Activated T-cell treated with anti-CD3 and anti-CD28 coated beads, Interleukin-2, amount 50 U/mL, for 24 hours (primary cell): ENCODE measurements at regions not wholly inside any gene's neighbourhood (a gene's known extent, or its start where the extent isn't known, plus 50 kb on each side); places are given as distances from the start of the nearest gene placed in this dataset.
"Not testable (repeated sequence)": the region's sequence is repeated elsewhere in the genome, so short reads cannot be mapped to it uniquely, and the experiment has no call there.

ENCODE experiments used
- DNase-seq: peaks from one replicate; pipeline ENCODE4 v3.0.0-alpha.2; 2020
- H3K27ac Mint-ChIP-seq: 2 replicates; pipeline ENCODE4 v1.8.0; 2020; ENCODE audit warnings: mild to moderate bottlenecking, mixed read lengths
- H3K27me3 Mint-ChIP-seq: 2 replicates; pipeline ENCODE4 v1.8.0; 2020; ENCODE audit warnings: mixed read lengths
- H3K36me3 Mint-ChIP-seq: 2 replicates; pipeline ENCODE4 v1.8.0; 2020; ENCODE audit warnings: low read depth, mixed read lengths
- H3K4me1 Mint-ChIP-seq: 2 replicates; pipeline ENCODE4 v1.8.0; 2020; ENCODE audit warnings: low read depth, mixed read lengths
- H3K4me3 Mint-ChIP-seq: 2 replicates; pipeline ENCODE4 v1.8.0; 2020; ENCODE audit warnings: mild to moderate bottlenecking, moderate library complexity, mixed read lengths
- H3K9me3 Mint-ChIP-seq: 2 replicates; pipeline ENCODE4 v1.8.0; 2020; ENCODE audit warnings: mixed read lengths

DNA sequence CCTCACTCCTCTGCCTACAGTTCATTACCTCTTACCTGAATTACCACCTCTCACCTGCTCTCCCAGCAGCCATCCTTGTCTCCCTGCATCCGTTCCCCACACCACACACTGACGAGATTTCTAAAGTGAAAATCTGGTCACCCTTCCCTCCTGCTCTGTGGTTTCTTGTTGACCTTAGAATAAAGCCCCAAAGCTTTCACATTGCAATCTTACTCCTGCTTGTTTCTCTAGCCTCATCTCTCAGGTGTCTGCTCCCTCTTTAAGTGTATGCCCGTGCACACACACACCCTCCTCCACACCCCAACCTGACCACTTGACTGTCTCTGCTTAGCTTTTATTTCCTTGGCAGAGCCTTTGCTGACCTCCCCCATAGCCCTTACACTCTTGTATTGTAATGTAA is 122.0 kb upstream of the SKOR2 start:
- H3K4me1 Mint-ChIP-seq = no peaks in the 10 kb centered on the region
- H3K27ac Mint-ChIP-seq = no peak overlapping the region
- no peak for DNase-seq
- H3K9me3 Mint-ChIP-seq = no peaks in the 10 kb centered on the region
- no peak overlapping the region for H3K4me3 Mint-ChIP-seq
- H3K27me3 Mint-ChIP-seq = peaks cover 9% of the 10 kb centered on the region
- no peaks in the 10 kb centered on the region for H3K36me3 Mint-ChIP-seq

DNA sequence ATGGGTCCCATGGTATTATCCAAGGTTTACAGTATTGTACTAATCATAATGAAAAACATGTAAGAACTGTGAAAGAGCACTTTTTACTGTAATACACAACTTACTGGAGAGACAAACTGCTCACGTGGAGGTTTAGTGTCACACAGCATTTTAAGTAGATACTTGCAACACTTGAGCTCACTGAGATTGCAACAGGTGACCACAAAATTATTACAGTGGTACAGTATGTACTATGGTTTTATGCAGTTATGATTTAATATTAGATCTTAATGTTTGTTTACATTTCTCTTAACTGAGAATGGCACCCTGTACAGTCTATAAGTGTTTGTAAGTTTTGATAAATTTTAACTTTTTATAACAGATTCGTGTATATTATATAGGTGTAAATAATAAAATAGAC is 118.6 kb upstream of the SKOR2 start:
- Mint-ChIP-seq H3K9me3 (peaks cover 9% of the 10 kb centered on the region), H3K4me3 (no peak overlapping the region), H3K27ac (no peak overlapping the region), H3K4me1 (no peaks in the 10 kb centered on the region), H3K36me3 (no peaks in the 10 kb centered on the region), H3K27me3 (peaks cover 11% of the 10 kb centered on the region)
- DNase-seq = no peak

DNA sequence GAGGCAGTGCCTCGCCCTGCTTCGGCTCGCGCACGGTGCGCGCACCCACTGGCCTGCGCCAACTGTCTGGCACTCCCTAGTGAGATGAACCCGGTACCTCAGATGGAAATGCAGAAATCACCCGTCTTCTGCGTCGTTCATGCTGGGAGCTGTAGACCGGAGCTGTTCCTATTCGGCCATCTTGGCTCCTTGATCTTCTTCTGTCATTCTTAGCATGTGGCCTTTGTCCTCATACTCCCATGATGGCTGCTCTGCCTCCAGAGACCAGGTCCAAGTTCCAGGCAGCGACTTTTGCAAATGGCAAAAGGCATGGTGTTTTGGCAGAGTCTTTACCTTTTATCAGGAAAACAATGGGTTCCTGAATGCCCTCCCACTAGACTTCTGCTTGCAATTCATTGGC is 102.6 kb upstream of the SKOR2 start:
- not testable (repeated sequence) for H3K4me1 Mint-ChIP-seq, H3K27ac Mint-ChIP-seq

DNA sequence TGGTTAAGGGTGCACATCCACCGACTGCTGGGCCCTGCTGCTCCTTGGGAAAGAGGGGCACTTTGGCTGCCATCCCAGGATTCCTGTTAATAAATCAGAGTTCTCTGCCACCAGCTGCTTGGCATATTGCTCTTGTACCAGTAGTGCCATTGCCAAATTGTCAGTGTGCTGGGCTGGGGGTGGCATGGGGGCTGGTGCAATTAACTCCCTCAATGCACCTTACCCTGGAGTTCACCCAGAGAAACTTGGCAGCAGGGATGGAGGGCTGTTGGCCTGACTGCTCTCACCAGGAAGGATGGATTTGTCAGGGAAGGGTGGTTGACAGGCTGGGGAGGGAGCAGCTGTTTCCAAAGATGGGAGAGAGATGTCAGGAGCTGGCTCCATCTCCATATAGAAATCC is 94.6 kb upstream of the SKOR2 start:
- H3K27me3 Mint-ChIP-seq = peaks cover 2% of the 10 kb centered on the region
- H3K27ac Mint-ChIP-seq = no peak overlapping the region
- H3K9me3 Mint-ChIP-seq = no peaks in the 10 kb centered on the region
- H3K4me1 Mint-ChIP-seq = no peaks in the 10 kb centered on the region
- H3K4me3 Mint-ChIP-seq = no peak overlapping the region
- no peak for DNase-seq
- H3K36me3 Mint-ChIP-seq = no peaks in the 10 kb centered on the region

More for the DNA sequence above, 102.6 kb upstream of the SKOR2 start:
- H3K27me3 Mint-ChIP-seq, DNase-seq, H3K36me3 Mint-ChIP-seq, H3K9me3 Mint-ChIP-seq, H3K4me3 Mint-ChIP-seq: not testable (repeated sequence)

DNA sequence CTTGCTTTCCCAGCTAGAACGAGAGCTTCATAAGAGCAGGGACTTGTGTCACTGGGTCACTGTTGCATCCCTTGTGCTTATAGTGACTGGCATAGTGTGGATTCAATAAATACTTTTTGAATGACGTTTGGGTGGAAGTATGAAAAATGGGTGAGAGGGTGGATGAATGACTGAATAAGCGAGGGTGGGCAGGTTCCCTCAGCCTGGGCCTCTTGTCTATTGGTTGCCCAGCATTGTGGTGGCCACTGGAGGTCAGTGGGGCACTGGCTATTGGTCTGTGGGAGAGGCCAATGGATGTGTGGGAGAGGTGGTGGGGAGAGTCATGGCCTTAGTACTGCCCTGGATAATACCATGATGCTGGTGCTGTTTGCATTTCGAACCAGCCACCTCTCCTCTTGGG is 93.8 kb upstream of the SKOR2 start:
- H3K27me3 Mint-ChIP-seq = peaks cover 2% of the 10 kb centered on the region
- H3K9me3 Mint-ChIP-seq = no peaks in the 10 kb centered on the region
- no peak overlapping the region for H3K27ac Mint-ChIP-seq
- H3K4me1 Mint-ChIP-seq = no peaks in the 10 kb centered on the region
- H3K36me3 Mint-ChIP-seq = no peaks in the 10 kb centered on the region
- H3K4me3 Mint-ChIP-seq = no peak overlapping the region
- no peak for DNase-seq

DNA sequence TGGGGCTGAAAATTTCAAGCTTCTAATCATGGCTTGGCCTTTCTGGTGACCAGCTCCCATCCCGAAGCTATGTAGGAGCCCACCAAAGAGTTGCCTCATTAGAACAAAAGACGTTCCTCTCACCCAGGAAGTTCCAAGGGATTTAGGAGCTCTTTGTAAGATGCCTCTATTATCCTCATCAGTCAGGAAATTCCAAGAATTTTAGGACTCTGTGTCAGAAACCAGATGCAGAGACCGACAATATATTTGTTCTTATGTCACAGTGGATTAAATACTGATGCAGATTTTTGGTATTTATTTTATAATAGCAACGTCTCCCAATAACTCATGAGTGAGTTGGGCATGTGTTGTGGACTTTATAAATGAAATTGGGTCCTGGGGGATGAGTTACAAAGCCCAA is 91.8 kb upstream of the SKOR2 start:
- Mint-ChIP-seq H3K27me3 (peaks cover 2% of the 10 kb centered on the region), H3K4me1 (no peaks in the 10 kb centered on the region), H3K9me3 (no peaks in the 10 kb centered on the region), H3K36me3 (no peaks in the 10 kb centered on the region), H3K27ac (no peak overlapping the region), H3K4me3 (no peak overlapping the region)
- no peak for DNase-seq

DNA sequence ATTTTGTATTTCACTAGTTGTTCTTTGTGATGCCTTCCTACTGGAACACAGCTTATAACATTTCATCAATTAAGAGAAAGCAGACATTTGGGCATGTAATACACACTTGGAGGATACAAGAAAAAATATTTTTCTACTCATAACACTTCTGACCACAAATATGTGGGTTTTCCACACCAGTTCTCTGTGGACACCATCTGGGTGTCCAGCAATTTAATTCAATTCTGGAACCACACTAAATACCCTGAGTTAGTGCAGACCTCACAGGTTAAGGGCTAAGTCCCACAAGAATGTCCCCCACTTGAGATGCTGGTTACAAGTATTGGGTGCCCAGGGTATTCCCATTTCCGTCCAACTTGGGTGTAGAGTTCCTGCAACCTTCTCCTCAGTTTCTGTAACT is 91.1 kb upstream of the SKOR2 start:
- H3K36me3 Mint-ChIP-seq = no peaks in the 10 kb centered on the region
- DNase-seq = no peak

DNA sequence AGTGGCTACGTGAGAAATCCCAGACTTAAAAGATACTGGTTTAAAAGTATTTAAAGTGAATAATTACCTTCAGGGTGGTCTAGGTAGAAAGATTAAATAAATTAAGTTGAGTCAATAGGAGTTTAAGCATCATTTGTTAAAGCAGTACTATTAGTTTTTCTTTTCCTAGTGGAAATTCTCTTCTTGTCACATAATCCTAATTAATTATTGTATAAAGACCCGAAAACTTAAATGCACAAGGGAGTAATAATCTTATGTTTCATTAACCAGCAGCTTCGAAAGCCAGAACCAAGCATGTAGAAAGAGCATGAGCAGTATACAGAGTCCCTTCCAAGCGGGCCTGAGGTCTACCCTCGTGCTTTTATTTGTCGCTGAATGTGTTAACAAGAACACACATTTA is 90.2 kb upstream of the SKOR2 start:
- Mint-ChIP-seq H3K27me3 (peaks cover 2% of the 10 kb centered on the region), H3K9me3 (no peaks in the 10 kb centered on the region), H3K4me1 (no peaks in the 10 kb centered on the region), H3K27ac (no peak overlapping the region), H3K36me3 (no peaks in the 10 kb centered on the region), H3K4me3 (no peak overlapping the region)
- no peak for DNase-seq

More for the DNA sequence above, 91.1 kb upstream of the SKOR2 start:
- Mint-ChIP-seq H3K9me3 (no peaks in the 10 kb centered on the region), H3K27ac (no peak overlapping the region), H3K27me3 (peaks cover 2% of the 10 kb centered on the region), H3K4me1 (no peaks in the 10 kb centered on the region), H3K4me3 (no peak overlapping the region)

DNA sequence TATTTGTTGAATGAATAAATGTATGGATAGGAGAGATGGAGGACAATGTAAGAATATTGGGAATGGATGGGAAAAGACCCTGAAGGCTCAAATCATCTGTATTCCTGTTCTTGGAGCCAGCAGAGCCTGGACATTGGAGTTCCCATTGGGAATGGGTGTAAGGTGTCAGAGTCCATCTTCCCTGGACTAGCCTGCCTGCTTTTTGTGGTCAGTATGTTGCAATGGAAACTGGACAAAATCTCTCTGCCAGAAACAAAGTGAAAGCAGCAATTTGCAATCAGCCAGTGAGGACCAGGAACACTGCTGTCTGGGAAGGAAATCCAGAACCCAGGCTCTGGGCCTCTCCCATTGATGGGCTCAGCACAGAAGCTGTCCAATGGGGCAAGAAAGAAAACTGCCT is 83.5 kb upstream of the SKOR2 start:
- Mint-ChIP-seq H3K9me3 (no peaks in the 10 kb centered on the region), H3K4me1 (no peaks in the 10 kb centered on the region), H3K27ac (no peak overlapping the region), H3K36me3 (no peaks in the 10 kb centered on the region), H3K4me3 (no peak overlapping the region), H3K27me3 (peaks cover 14% of the 10 kb centered on the region)
- DNase-seq = no peak

DNA sequence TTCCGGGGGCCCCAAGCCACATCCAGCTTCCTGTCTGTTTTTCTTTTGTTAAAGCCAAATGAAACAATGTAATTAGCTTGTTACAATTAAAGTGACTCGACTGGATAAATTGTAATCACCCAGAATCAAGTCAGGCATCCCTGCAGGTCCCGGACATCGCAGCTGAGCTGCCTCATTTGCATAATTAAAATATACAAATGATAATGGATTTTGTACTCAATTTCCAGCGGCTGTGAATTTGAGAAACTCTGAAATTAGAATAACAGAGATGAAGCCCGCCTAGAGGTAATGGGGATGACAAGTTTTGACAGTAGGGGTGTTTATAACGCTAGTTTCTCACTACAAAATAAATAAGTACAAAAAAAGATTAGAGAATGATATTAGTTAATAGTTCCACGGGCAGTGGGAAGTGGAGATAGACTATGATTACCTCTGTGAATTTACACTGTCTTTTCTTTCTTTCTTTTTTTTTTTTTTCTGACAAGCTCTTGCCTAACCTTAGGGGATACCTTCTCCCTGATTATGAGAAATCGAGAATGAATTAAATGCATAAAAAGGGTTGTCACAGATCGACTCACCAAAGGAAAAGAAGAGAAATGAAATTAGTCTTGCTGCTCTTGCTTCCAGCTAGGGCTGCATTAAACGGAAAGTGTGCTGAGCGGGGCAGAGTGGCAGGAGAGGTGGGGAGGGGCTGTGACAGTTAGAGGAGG is 82.6 kb upstream of the SKOR2 start:
- no peak for DNase-seq
- Mint-ChIP-seq H3K4me1 (no peaks in the 10 kb centered on the region), H3K27me3 (peaks cover 14% of the 10 kb centered on the region), H3K27ac (no peak overlapping the region), H3K4me3 (no peak overlapping the region), H3K9me3 (no peaks in the 10 kb centered on the region), H3K36me3 (no peaks in the 10 kb centered on the region)

DNA sequence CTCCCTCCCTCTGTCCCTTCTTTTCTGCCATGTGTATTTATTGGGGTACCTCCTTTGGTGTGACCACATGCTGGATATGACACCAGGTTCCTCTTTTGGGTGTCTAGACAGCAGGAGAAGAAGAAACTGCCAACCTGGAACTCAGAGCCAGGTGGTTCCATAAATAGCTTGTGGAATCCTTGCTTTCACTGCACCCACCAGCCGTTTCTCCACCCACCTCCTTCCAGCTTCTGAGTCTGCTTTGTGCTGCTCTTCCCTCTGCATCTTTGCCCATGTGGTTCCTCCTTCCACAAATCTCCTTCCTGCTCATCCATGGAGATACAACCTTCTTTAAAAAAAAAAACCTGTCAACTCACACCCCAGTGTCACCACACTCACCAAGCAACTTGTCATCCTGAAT is 80.2 kb upstream of the SKOR2 start:
- DNase-seq = no peak
- no peak overlapping the region for H3K4me3 Mint-ChIP-seq
- peaks cover 14% of the 10 kb centered on the region for H3K27me3 Mint-ChIP-seq
- no peaks in the 10 kb centered on the region for H3K4me1 Mint-ChIP-seq
- H3K9me3 Mint-ChIP-seq = no peaks in the 10 kb centered on the region
- no peak overlapping the region for H3K27ac Mint-ChIP-seq
- H3K36me3 Mint-ChIP-seq = no peaks in the 10 kb centered on the region

DNA sequence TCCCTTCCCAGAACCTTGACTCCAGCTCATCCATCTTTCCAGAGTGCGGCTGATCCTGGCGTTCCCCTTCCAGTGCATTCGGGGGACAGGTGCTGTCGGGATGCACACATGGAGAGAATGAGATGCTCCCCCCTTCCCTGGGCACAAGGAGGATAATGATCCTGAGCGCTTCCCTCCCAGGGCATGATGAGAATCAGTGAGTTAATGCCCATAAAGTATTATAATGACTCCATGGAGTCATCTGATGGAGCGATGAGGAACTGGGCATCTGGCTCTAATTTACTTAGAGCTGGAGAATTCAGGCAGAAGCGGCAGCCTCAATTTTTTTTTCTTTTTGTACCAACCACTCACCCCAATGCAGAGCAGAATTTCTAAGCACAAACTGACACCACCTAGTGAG is 79.6 kb upstream of the SKOR2 start:
- DNase-seq = no peak
- Mint-ChIP-seq H3K4me1 (no peaks in the 10 kb centered on the region), H3K27me3 (peaks cover 14% of the 10 kb centered on the region), H3K36me3 (no peaks in the 10 kb centered on the region), H3K4me3 (no peak overlapping the region), H3K9me3 (no peaks in the 10 kb centered on the region), H3K27ac (no peak overlapping the region)

DNA sequence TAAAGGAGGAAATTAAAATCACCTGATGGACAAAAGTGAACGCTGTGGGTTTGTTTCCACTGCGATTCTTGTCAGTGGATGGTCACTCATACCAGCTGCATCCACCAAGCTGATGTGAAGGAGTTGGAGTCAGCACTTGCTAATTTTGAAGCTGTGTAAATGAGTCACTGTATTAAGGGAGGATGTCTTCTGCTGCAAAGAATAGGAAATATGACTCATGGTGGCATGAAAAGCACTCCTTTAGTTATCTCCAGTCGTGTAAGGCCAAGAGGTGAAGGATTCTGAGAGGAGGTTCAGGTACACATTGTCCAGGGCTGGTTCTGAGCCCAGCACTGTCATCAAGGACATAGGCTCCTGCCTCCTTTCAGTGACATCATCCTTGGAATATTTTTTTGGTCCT is 71.7 kb upstream of the SKOR2 start:
- Mint-ChIP-seq H3K9me3 (no peaks in the 10 kb centered on the region), H3K4me1 (peaks cover 5% of the 10 kb centered on the region), H3K36me3 (no peaks in the 10 kb centered on the region), H3K27ac (no peak overlapping the region), H3K4me3 (no peak overlapping the region), H3K27me3 (peaks cover 6% of the 10 kb centered on the region)
- no peak for DNase-seq

DNA sequence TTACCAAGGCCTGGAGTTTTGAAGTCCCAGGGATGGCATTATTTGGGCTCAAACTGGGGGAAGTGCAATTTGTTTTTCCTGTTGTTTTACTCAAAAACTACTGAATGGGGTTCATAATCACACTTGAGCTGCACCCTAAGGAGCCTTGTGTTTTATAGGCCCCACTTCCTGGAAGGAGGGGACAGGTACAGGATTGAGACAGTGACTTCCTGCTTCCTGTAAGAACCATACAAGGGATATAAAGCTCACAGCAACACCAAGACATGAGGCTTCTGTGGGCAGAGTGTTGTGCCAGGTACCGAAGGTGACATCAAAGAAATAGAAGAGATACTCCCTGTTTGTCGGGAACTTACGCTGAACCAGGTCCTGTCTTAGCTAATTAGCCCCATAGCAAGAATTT is 70.4 kb upstream of the SKOR2 start:
- Mint-ChIP-seq H3K27me3 (peaks cover 13% of the 10 kb centered on the region), H3K36me3 (no peaks in the 10 kb centered on the region), H3K27ac (no peak overlapping the region), H3K4me1 (peaks cover 5% of the 10 kb centered on the region), H3K9me3 (no peaks in the 10 kb centered on the region), H3K4me3 (no peak overlapping the region)
- DNase-seq = no peak

DNA sequence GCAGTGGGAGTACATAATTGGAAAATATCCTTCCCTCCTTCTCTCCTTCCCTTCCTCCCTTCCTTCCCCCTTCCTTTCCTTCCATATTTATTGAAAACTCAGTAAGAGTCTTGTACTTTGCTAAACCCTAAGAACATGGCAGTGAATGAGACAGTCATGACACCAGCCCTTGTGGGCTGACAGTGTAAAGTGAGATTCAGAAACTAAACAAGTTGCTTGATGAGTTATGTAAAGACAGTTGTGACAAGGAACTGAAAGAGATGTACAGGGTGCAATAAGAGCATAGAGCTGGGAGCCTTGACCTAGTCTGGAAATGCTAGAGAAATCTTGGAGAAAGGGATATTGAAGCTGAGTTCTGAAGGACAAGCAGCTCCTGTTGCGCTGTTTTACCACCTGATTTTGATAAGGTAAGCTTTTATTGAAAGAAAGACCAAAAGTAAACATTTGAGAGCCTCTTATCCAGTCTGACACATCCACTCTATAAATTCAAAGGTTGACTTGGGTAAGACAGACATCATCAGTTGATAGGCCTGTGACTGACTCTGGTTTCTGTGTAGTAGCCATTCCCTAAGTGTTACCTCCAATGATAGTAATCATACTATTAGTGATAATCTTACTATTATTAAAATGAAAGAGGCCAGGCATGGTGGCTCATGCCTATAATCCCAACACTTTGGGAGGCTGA is 66.5 kb upstream of the SKOR2 start:
- DNase-seq = no peak
- no peaks in the 10 kb centered on the region for H3K9me3 Mint-ChIP-seq

More for the DNA sequence above, 66.5 kb upstream of the SKOR2 start:
- Mint-ChIP-seq H3K27me3 (peaks cover 13% of the 10 kb centered on the region), H3K4me1 (peaks cover 2% of the 10 kb centered on the region), H3K36me3 (no peaks in the 10 kb centered on the region), H3K4me3 (no peak overlapping the region), H3K27ac (no peak overlapping the region)
